IPS DF 4.7 (cell line): ENCODE measurements at regions not wholly inside any gene's neighbourhood (a gene's known extent, or its start where the extent isn't known, plus 50 kb on each side); places are given as distances from the start of the nearest gene placed in this dataset.
"Not testable (repeated sequence)": the region's sequence is repeated elsewhere in the genome, so short reads cannot be mapped to it uniquely, and the experiment has no call there.

Experiments used
- DNase-seq: peaks from one replicate; pipeline ENCODE4 v3.0.0-alpha.2; 2013; ENCODE audit warnings: low spot score; ENCODE audit errors: extremely low read depth

GRCh38 chrX:66914080-66914479, 275.2 kb upstream of the EDA2R start:
- no peak for DNase-seq

DNA sequence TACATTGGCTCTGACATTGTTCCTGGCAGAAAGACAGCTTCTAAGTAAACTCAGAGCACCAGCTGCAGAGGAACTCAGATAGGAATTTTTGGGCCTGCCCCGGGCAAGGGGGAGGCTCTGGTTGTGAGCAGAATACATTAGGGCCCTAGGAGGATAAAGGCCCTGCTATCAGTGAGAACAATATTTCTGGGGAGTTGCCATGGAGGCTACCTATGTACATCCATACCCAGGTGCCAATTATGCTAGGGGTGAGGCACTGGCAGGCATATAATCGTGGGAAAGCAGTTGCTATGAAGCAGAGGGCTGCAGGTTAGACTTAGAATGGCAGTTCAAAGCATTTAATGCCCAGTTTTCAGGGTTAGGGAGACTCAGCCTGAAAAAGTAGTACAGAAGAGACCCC, 273.5 kb upstream of the EDA2R start:
- DNase-seq = no peak

DNA sequence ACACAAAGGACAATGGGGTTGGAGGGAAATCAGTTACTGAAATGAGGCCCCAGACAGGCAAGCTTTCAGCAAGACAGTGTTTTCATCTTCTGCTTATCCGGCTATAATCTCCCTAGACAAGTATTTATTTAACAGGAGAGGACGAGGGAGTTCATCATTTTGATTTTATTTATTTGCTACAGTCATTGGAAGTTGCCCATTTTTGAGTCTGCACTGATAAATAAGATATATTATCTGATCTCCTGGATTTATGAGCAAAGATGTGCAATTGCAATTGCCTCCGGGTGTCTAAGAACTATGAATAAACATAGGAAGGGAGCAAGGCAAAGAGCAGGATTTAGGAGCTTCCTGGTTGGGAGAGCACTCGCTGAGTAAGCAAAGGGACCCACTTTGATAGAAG, 263.2 kb upstream of the EDA2R start:
- no peak for DNase-seq

GRCh38 chrX:66900886-66901285, 262.0 kb upstream of the EDA2R start:
- no peak for DNase-seq

GRCh38 chrX:66892004-66892403, 253.1 kb upstream of the EDA2R start:
- no peak for DNase-seq

DNA sequence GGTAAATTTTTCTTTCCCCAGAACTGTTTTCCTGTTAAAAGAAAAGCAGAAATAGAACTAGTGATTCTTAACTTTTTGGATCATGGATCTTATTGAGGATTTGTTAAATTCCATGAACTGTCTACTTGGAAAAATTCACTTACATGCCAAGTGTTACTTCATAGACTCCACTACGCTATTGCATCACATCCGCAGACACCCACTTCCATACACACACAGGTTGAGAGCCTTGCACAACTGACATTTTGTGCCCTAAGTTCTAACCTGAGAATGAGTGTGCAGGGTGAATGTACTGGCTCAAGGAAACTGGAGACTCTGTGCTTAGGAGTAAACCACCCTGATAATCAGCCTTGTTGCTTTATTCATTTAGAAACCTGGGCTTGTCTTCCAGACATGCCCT, 250.5 kb upstream of the EDA2R start:
- no peak for DNase-seq

DNA sequence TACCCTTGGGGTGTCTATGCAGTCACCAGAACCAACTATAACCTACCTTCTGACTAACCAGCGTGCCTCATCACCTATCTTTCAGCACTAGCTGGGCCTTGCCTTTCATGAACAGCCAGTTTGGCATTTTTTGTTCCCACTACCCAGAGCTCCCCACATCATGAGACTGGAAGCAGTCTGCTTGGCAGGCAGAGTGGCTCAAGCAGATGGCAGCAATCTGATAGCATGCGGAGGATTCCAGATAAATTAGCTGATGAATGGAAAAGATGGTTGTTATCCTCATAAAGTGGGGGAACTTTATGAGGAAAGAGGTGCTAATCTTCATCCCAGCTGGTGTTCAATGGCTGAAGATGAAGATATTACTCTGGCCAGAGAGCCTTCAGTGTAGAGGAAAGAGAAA, 243.2 kb upstream of the EDA2R start:
- DNase-seq = no peak

DNA sequence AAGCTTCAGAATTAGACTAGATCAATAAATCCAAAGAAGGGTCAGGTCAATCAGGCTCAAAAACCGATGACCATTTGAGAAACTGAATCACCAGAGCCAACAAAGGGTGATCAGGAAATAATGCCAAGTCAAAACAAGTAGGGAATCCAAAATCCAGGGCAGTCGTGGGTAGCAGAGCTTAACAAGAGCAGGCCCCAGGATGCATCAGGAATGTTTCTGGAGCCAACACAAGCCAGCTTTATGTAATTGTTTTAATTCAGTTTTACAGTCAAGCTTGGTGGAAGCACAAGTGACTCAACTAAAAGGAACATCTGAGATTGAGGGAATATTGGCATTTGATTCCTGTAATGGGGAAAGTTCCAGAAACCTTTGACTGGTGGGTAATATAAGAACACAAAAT, 237.9 kb upstream of the EDA2R start:
- DNase-seq = no peak

DNA sequence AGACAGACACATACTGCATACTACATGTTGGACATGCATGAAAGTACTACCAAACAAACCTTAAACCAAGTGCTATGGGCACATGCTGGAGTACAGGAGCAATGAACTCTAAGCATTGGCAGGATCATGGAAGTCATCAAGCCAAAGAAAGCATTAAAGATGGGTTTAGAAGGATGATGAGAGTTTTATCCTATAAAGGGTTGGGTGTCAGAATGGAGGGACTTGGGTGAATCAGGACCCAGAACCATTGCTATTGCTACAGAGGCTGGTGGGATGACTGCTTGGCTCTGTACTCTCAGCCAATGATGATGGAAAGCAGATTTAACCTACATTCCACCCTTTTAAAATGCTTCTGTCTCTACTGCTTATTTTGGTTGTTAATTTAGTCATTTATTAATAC, 233.9 kb upstream of the EDA2R start:
- no peak for DNase-seq

GRCh38 chrX:66863721-66864120, 224.8 kb upstream of the EDA2R start:
- DNase-seq = no peak

DNA sequence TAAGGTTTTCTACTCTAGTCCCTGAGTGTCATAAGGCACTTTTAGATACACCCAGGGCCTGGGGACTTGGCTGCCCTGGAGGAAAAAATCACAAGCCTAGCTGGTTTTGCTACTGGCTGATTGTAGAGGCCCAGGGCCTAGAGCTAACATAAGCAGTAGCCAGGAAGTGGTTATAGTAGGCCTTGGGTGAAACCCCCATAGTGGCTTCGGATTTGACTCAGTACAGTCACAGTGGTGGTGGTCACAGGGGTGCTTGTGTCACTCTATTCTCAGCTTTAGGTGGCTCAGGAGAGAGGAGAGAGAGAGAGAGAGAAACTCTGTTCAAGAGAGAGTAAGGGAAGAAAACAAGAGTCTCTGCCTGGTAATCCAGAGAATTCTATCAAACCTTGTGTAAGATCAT, 194.5 kb upstream of the EDA2R start:
- no peak for DNase-seq

DNA sequence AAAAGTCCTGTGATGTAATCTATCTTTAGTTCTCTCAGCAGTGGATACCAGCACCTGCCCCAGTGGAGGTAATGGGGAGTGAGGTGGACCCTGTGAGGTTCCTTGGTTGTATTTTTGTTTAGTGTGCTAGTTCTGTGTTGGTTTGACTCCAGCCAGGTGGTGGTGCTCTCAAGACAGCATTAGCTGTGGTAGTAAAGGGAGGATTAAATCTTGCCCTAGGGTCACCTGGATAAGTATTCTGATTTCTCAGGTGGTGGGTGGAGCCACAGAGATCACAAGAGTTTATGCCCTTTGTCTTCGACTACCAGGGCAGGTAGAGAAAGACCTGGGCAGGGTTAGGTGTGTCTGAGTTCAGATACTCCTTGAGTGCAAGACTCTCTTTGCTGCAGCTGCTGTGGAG, 176.3 kb upstream of the EDA2R start:
- peak; percentile 0 for DNase-seq

DNA sequence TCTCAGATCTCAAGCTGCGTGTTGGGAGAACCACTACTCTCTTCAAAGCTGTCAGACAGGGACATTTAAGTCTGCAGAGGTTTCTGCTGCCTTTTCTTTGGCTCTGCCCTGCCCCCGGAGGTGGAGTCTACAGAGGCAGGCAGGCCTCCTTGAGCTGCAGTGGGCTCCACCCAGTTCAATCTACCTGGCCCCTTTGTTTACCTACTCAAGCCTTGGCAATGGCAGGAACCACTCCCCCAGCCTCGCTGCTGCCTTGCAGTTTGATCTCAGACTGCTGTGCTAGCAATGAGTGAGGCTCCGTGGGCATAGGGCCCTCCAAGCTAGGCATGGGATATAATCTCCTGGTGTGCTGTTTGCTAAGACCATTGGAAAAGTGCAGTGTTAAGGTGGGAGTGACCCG, 155.6 kb upstream of the EDA2R start:
- not testable (repeated sequence) for DNase-seq

DNA sequence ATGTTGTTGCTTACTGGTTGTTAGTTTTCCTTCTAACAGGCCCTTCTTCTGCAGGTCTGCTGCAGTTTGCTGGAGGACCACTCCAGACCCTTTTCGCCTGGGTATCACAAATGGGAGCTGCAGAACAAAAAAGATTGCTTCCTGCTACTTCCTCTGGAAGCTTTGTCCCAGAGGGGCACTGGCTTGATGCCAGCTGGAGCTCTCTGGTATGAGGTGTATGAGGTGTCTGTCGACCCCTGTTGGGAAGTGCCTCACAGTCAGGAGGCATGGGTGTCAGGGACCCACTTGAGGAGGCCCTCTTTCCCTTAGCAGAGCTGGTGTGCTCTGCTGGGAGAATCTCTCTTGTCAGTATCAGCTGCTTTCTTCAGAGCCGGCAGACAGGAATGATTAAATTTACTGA, 127.4 kb upstream of the EDA2R start:
- DNase-seq = no peak

- DNase-seq = no peak
Measured at GRCh38 chrX:66760651-66761050, 121.8 kb upstream of the EDA2R start.

DNA sequence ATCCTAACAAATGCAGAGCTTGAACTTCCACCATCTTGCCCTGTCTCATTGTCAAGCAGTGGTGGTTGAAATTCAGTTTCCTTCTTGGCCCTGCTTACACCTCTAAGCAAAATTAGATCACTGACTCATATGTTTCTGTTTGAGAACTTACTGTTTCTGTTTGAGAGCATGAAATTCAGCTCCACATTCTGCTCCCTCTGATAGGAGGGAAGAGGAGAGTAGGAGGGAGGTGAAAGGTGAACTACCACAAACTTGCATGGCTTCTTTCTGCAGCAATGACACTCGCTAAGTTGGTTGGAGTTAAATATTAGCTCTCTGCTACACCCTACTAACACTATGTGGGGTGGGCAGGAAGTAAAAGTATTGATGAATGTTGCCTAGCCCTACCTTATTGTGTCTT, 117.8 kb upstream of the EDA2R start:
- no peak for DNase-seq

- no peak for DNase-seq
Measured at GRCh38 chrX:66751136-66751782, 112.4 kb upstream of the EDA2R start.

DNA sequence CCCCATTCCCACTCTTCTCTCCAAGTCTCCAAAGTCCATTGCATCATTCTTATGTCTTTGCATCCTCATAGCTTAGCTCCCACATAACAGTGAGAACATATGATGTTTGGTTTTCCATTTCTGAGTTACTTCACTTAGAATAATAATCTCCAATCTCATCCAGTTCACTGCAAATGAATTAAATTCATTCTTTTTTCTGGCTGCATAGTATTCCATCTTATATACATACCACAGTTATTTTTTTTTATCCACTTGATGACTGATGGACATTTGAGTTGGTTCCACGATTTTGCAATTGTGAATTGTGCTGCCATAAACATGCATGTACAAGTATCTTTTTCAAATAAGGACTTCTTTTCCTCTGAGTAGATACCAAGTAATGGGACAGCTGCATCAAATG, 105.6 kb upstream of the EDA2R start:
- not testable (repeated sequence) for DNase-seq

GRCh38 chrX:66731398-66731797, 92.5 kb upstream of the EDA2R start:
- DNase-seq = no peak

GRCh38 chrX:66728818-66729271, 90.0 kb upstream of the EDA2R start:
- no peak for DNase-seq

- no peak for DNase-seq
Measured at GRCh38 chrX:66717926-66718325, 79.0 kb upstream of the EDA2R start.

- DNase-seq = no peak
Measured at GRCh38 chrX:66698273-66699204, 59.7 kb upstream of the EDA2R start.

DNA sequence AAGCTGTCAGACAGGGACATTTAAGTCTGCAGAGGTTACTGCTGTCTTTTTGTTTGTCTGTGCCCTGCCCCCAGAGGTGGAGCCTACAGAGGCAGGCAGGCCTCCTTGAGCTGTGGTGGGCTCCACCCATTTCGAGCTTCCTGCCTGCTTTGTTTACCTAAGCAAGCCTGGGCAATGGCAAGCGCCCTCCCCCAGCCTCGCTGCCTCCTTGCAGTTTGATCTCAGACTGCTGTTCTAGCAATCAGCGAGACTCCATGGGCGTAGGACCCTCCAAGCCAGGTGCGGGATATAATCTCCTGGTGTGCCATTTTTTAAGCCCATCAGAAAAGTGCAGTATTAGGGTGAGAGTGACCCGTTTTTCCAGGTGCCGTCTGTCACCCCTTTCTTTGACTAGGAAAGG, 53.6 kb upstream of the EDA2R start:
- DNase-seq = not testable (repeated sequence)
